HG03280 (cell line): ENCODE measurements at regions not wholly inside any gene's neighbourhood (a gene's known extent, or its start where the extent isn't known, plus 50 kb on each side); places are given as distances from the start of the nearest gene placed in this dataset.

Experiments used
- ATAC-seq: cut with Tn5 transposase; IDR thresholded peaks from one replicate; pipeline ENCODE4 v1.9.1; 2021; ENCODE audit warnings: mild to moderate bottlenecking, moderate library complexity; ENCODE audit not compliant: unreplicated experiment

GRCh38 chr3:127405791-127406190 lies 117.9 kb upstream of the PRR20G start:
- ATAC-seq, result no peak

GRCh38 chr3:127405010-127405598 lies 117.3 kb upstream of the PRR20G start:
- ATAC-seq, result no peak

- ATAC-seq, result no peak
Observed at GRCh38 chr3:127404221-127405009, 116.6 kb upstream of the PRR20G start.

- ATAC-seq, result no peak
Observed at GRCh38 chr3:127403795-127404194, 115.9 kb upstream of the PRR20G start.

DNA sequence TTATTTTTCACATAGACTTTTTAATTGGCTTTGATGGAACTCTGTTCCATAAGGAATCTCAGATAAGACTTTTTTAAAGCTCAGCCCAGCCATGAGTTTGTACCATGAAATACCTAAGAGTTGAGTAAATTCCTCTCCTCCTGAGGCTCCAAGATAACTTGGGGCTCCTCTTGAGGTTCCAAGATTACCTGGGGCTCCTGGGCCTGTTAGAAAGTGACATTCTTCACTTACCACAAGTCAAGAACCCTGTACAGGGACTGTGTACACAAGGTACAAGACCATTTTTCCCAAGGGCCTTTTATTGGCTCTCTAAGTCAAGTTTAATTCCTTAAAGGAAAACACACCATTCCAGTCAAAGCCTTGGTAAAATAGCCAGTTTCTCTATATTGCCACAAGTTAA lies 111.3 kb upstream of the PRR20G start:
- no peak for ATAC-seq

- ATAC-seq, result no peak
Observed at GRCh38 chr3:127396473-127396872, 108.6 kb upstream of the PRR20G start.

DNA sequence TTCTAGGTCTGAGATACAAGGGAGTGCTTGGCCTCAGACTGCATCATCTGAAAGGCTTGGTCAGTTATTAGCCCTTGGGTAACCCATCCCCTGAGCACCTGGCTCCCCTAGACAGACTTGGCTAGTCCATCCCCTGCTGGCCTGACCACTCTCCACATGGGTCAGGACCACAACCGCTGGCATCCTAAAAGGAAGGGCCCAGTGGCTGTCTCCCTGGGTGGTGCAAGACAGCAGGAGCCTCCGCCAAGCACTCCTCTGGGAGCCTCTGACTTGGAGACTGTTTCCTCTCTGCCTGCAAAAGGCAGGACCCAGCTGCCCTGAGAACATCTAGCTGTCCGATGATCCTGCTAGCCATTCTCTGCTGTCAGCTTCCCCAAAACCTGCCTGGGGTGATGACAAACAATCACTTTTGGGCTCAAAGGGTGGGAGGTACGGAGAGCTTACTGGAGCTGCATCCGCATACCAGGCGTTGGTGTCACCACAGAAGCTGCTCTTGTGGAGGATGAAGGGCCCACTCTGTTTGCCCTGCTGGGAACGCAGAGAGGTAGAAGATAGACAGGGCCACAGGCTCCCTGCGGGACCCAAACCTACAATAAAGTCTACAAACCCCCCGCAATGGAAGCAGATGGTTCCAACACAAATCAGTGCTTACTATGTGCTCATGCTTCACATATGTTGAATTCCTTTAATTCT lies 108.0 kb upstream of the PRR20G start:
- ATAC-seq, result no peak

- ATAC-seq, result no peak
Observed at GRCh38 chr3:127394984-127395662, 107.3 kb upstream of the PRR20G start.

- no peak for ATAC-seq
Observed at GRCh38 chr3:127394031-127394430, 106.2 kb upstream of the PRR20G start.

DNA sequence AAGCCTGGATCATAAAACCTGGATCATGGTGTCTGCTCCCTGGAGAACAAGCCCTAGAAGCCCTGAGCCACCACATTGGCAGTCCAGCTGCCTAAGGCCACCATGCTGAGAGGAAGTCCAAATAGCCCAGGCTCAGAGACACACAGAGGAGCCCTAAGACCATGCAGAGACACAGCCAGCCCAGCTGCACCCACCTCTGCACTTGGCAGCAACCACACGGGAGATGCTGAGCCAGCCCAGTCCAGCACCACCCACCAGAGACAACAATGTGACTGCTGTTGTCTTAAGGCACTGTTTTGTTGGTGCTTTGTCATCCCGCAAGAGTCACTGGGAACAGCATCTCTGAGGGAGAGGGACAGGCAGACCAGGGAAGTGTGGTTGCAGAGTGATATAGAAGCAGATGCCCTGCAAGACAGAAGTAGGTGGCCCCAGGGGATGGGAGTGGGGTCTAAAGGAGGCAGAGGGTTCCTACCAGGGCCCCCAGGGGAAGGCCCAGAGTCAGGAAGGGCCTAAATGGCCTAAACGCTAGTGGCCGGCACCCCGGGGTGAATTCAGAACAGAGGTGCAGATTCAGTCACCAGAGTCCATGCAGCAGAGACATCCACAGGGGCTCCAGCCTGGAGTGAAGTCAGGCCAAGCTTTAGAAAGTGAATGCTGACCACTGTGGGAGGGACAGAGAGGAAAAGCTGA lies 105.4 kb upstream of the PRR20G start:
- ATAC-seq, result no peak

GRCh38 chr3:127392156-127392490 lies 104.3 kb upstream of the PRR20G start:
- ATAC-seq, result no peak

- ATAC-seq, result no peak
Observed at GRCh38 chr3:127391436-127392155, 103.8 kb upstream of the PRR20G start.

GRCh38 chr3:127390365-127391025 lies 102.6 kb upstream of the PRR20G start:
- ATAC-seq, result no peak

DNA sequence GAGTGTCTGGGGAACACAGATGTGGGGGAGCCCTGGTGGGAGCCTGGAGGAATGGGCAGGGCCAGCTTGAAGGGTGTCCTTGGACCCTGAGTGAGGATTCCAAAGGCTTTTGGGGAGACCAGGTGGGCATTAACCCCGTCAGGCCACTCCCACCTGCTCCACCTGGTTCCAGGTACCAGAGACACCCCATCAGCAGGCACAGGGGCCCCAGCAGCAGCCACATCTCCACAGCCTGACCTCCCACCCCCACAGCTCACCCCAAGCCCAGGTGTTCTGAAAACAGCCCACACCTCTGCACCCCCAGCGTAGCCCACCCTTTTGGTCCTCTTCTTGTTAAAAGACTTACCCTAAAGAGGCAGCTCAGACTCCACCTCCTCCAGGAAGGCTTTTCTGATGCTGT lies 102.1 kb upstream of the PRR20G start:
- no peak for ATAC-seq

DNA sequence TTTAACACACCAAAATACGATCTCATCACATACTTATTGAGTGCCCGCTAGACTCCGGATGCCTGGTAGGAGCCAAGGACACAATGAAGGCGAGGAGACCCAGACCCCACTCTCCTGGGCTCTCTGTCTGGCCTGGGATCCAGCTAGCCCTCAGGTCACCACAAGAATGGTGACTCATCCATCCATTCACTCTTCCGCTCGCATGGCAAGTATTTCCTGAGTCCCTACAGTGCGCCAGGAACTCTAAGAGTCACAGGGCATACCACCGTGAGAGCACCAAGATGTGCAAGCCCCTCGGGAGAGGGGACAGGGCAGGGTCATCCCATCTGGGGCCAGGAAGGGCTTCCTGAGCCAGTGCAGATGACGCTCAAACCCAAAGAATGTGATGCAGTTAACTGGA lies 101.6 kb upstream of the PRR20G start:
- ATAC-seq, result no peak

- no peak for ATAC-seq
Observed at GRCh38 chr3:127388427-127388826, 100.6 kb upstream of the PRR20G start.

- no peak for ATAC-seq
Observed at GRCh38 chr3:127387556-127388153, 99.8 kb upstream of the PRR20G start.

- no peak for ATAC-seq
Observed at GRCh38 chr3:127387119-127387518, 99.3 kb upstream of the PRR20G start.

- no peak for ATAC-seq
Observed at GRCh38 chr3:127386490-127386889, 98.6 kb upstream of the PRR20G start.

GRCh38 chr3:127385540-127385870 lies 97.7 kb upstream of the PRR20G start:
- no peak for ATAC-seq
